ENCODE measurements at regions not wholly inside any gene's neighbourhood (a gene's known extent, or its start where the extent isn't known, plus 50 kb on each side); places are given as distances from the start of the nearest gene placed in this dataset.

DNA sequence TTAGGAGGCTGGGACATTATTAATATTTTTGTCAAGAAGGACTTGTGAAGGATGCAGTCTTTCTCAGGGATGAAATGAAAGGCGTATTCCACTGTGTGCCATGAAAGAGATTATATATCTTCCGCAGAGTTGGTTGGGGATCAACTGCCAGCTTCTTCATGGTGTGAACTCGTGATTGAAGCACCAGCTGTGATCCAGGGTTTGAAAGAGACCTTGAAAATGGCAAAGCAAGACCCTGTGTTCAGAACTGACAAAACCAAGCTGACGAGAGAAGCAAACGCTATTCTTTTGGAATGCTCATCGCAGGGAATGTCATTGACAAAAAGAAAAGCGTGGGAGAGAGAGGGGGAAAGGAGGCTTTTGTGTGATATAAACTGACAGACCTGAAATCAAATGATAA lies 263.9 kb upstream of the ZNF608 start:
- intact Hi-C loops (cut with micrococcal nuclease) = no loop called here
- no peaks in the 10 kb centered on the region for H3K36me3 Mint-ChIP-seq (ENCODE audit: low read depth)
- no peak overlapping the region for H3K27ac Mint-ChIP-seq
- H3K27me3 Mint-ChIP-seq (ENCODE audit: low read depth) = no peaks in the 10 kb centered on the region
- H3K4me3 Mint-ChIP-seq (ENCODE audit: low read depth) = no peak overlapping the region
- H3K4me1 Mint-ChIP-seq (ENCODE audit: low read depth) = no peaks in the 10 kb centered on the region
- no peak for DNase-seq (ENCODE audit: low spot score)
- H3K9me3 Mint-ChIP-seq = no peaks in the 10 kb centered on the region

DNA sequence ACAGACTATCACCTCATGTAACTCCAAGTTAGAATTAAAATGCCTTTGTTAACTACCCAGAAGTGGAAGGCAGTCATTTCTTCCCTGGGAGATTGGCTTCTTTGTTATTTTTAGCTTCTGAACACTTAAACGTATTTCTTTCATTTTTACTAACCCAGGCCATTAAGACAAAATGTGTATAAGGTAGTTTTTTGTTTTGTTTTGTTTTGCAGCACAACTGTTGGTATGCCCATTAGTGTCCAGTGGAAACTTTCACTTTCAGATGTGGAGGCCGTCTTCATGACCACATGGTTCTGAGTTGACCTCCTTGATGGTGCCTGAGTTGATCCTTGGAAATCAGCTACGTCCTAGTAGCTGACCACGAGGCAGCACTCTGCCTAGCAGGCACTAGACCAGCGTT lies 264.6 kb upstream of the ZNF608 start:
- no peaks in the 10 kb centered on the region for H3K36me3 Mint-ChIP-seq (ENCODE audit: low read depth)
- no peak overlapping the region for H3K27ac Mint-ChIP-seq

DNA sequence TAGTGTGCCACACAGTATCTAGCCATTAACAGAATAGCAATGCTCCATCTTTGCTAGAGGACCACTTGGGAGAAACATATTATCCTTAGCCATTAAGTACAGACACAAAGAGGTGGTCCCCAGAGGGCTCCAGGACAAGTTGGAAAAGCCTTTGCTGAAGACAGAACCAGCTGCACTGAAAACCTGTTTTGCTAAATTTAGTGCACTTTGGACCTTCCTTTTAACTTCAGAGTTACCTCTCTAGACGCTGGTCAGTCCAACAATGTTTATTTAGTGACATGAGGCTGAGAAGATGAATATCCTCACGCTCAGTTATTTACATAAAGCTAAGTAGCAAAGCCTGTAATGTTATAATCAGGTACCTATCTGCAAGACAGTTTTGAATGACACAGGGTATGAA lies 265.0 kb upstream of the ZNF608 start:
- intact Hi-C loops (cut with micrococcal nuclease) = no loop called here
- Mint-ChIP-seq H3K4me3 (ENCODE audit: low read depth) (no peak overlapping the region), H3K36me3 (ENCODE audit: low read depth) (no peaks in the 10 kb centered on the region), H3K27ac (no peak overlapping the region), H3K4me1 (ENCODE audit: low read depth) (no peaks in the 10 kb centered on the region), H3K27me3 (ENCODE audit: low read depth) (no peaks in the 10 kb centered on the region), H3K9me3 (no peaks in the 10 kb centered on the region)
- no peak for DNase-seq (ENCODE audit: low spot score)

More for the DNA sequence above, 264.6 kb upstream of the ZNF608 start:
- Mint-ChIP-seq H3K4me1 (ENCODE audit: low read depth) (no peaks in the 10 kb centered on the region), H3K9me3 (no peaks in the 10 kb centered on the region), H3K4me3 (ENCODE audit: low read depth) (no peak overlapping the region), H3K27me3 (ENCODE audit: low read depth) (no peaks in the 10 kb centered on the region)
- intact Hi-C loops (cut with micrococcal nuclease) = no loop called here
- DNase-seq (ENCODE audit: low spot score) = no peak

DNA sequence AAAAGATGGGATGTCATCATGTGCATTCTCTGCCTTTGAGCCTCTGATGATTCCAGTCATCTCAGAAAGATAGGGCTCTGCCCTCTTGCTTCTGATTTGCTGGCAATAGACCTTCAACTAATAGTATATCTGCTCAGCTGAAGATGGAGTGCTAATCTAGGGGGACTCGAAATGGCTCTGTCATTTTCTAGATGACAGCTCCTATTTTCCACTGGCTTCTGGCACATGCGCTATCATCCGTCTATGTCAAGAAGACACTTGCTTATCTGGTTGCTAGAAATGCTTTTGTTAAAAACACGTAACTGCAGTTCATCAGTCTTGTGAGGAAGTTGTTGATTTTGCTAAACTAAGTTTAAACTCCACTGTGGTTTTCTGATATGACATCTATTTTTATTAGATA lies 265.5 kb upstream of the ZNF608 start:
- H3K27ac Mint-ChIP-seq = no peak overlapping the region
- H3K9me3 Mint-ChIP-seq = no peaks in the 10 kb centered on the region
- H3K27me3 Mint-ChIP-seq (ENCODE audit: low read depth) = no peaks in the 10 kb centered on the region
- intact Hi-C loops (cut with micrococcal nuclease) = no loop called here
- DNase-seq (ENCODE audit: low spot score) = no peak
- no peaks in the 10 kb centered on the region for H3K36me3 Mint-ChIP-seq (ENCODE audit: low read depth)
- no peaks in the 10 kb centered on the region for H3K4me1 Mint-ChIP-seq (ENCODE audit: low read depth)
- H3K4me3 Mint-ChIP-seq (ENCODE audit: low read depth) = no peak overlapping the region

DNA sequence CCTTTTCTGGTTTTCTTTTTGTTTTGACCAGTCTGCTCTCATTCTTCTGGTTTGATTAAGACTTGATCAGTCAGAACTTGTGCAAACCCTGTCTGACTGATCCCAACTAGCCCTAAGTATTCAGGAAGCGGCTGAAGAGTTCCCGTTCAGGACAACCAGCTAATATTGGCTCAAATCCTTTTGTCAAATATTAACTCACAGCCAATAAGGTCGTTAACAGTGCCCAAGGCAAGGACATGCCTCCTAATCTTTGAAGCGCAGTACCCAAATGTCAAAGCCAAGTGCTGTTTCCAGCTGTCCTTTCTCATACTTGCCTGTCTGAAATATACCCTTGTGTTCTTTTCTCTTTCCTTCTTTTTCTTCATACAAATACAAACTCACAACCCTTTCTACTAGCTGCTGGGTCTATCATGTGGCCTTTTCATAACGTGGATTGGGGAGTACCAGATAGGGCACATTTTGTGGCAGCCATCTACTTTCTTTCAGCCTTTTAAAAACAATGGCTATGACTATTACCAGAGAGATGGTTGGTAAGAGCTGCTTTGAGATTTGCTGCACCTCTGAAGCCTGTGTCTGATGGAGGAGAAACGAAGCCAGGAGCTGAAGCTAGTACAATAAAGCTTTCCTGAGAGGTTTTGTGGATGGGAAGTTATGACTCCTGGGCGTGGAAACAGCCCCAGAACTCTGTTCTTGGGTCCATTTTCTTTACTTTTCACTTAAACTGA lies 266.4 kb upstream of the ZNF608 start:
- Mint-ChIP-seq H3K27me3 (ENCODE audit: low read depth) (no peaks in the 10 kb centered on the region), H3K27ac (no peak overlapping the region), H3K9me3 (no peaks in the 10 kb centered on the region), H3K4me1 (ENCODE audit: low read depth) (no peaks in the 10 kb centered on the region), H3K4me3 (ENCODE audit: low read depth) (no peak overlapping the region), H3K36me3 (ENCODE audit: low read depth) (no peaks in the 10 kb centered on the region)
- intact Hi-C loops (cut with micrococcal nuclease) = no loop called here
- DNase-seq (ENCODE audit: low spot score) = no peak

DNA sequence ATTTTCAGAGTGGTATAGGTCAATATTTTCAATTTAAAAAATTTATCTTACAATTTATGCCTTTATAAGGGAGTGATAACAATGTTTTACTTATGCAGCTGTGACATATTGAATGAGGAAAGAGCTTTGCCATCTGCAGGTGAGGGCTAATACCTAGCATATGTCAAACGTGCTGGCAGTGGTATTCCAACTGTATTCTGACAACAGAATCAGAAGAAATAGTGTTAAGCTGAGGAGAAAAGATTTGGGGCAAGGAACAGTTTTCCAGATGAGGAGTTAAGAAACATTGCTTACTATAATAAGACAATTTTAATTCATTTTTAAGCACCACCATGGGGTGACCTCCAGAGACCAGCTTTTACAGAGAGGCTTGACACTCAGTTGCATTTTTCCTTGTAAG lies 267.8 kb upstream of the ZNF608 start:
- no peaks in the 10 kb centered on the region for H3K9me3 Mint-ChIP-seq
- H3K36me3 Mint-ChIP-seq (ENCODE audit: low read depth) = no peaks in the 10 kb centered on the region

DNA sequence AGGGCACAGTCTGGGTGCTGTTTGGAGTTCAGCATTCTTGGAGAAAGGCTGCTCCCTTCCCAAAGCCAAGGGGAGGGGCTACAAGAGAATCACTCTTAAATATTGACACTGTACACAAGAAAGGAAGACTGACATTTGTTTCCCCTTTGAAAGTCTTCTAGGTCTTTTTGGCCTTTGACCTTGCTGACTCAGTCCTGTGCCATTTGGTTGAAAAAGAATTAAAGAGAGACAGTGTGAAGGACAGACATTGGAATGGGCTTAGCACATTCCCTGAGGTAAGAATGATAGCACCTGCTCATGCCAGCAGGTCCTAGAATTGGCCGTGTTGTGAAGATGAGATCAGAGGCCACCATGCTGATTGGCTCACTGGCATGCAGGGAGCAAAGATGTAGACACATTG lies 271.4 kb upstream of the ZNF608 start:
- DNase-seq (ENCODE audit: low spot score) = no peak
- Mint-ChIP-seq H3K4me3 (ENCODE audit: low read depth) (no peak overlapping the region), H3K27ac (no peak overlapping the region), H3K4me1 (ENCODE audit: low read depth) (no peaks in the 10 kb centered on the region), H3K36me3 (ENCODE audit: low read depth) (no peaks in the 10 kb centered on the region), H3K27me3 (ENCODE audit: low read depth) (no peaks in the 10 kb centered on the region), H3K9me3 (no peaks in the 10 kb centered on the region)
- intact Hi-C loops (cut with micrococcal nuclease) = no loop called here

More for the DNA sequence above, 267.8 kb upstream of the ZNF608 start:
- no peaks in the 10 kb centered on the region for H3K4me1 Mint-ChIP-seq (ENCODE audit: low read depth)
- DNase-seq (ENCODE audit: low spot score) = no peak
- H3K27ac Mint-ChIP-seq = no peak overlapping the region
- no peak overlapping the region for H3K4me3 Mint-ChIP-seq (ENCODE audit: low read depth)
- H3K27me3 Mint-ChIP-seq (ENCODE audit: low read depth) = no peaks in the 10 kb centered on the region
- intact Hi-C loops (cut with micrococcal nuclease) = no loop called here

DNA sequence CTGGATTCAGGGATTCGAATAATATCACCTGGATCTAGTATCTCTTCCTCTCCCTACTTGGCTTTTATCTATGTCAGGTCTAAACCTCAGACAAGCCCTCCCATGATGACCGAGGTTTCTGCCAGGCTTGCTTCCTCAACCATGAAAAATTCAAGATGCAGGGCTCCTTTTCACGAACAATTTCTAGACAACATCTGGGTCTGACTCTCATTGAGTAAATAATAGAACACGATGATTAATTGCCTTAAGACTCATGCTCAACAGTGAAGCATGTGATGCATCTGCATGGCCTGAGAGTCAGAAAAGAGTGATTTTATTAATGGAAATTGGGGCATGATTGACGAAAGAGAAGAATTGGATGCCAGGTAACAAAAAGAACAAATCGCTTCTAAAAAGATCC lies 277.2 kb upstream of the ZNF608 start:
- intact Hi-C loops (cut with micrococcal nuclease) = no loop called here
- H3K36me3 Mint-ChIP-seq (ENCODE audit: low read depth) = no peaks in the 10 kb centered on the region
- H3K4me3 Mint-ChIP-seq (ENCODE audit: low read depth) = no peak overlapping the region
- H3K4me1 Mint-ChIP-seq (ENCODE audit: low read depth) = no peaks in the 10 kb centered on the region
- DNase-seq (ENCODE audit: low spot score) = no peak
- no peak overlapping the region for H3K27ac Mint-ChIP-seq
- no peaks in the 10 kb centered on the region for H3K27me3 Mint-ChIP-seq (ENCODE audit: low read depth)
- H3K9me3 Mint-ChIP-seq = no peaks in the 10 kb centered on the region

DNA sequence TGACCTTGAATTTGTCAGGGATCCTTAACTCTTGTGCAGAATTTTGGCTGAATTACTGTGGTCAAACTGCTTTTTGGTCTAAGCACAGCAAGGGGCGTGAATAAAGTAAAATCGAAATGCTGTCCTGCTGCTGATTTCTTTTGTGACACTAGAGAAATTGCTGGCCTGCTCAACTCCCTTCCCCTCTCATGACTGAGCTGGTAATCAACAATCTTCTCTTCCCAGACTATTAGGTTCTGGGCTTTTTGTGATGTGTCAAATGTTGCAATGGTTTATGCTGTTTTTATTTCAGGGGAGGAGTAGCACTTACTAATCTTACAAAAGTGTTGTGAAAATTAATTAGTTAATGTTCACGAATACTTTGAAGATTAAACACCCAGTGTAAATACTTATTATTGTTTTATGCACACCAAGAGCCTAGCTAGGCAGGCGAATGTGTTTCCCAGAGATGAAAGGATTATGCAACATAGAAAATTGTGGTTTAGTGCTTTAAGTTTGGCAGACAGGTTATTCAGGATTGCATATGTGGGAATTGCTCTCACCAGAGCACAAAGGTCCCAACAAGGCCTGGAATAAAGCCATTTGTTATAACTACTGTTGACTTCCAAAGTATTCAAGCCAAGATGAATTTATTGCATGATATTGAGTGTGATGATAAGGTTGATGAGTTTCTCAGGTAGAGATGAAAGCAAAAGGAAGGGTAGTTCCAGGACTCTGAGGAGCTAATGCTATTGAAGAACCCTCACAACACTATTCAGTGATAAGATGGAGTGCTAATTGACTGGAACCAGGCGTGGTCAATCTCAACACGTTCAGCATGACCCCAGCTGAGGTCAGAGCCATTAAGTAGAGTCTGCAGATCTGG lies 280.7 kb upstream of the ZNF608 start:
- no peaks in the 10 kb centered on the region for H3K4me1 Mint-ChIP-seq (ENCODE audit: low read depth)
- no peaks in the 10 kb centered on the region for H3K27me3 Mint-ChIP-seq (ENCODE audit: low read depth)
- intact Hi-C loops (cut with micrococcal nuclease) = no loop called here
- no peaks in the 10 kb centered on the region for H3K36me3 Mint-ChIP-seq (ENCODE audit: low read depth)
- no peak for DNase-seq (ENCODE audit: low spot score)
- H3K4me3 Mint-ChIP-seq (ENCODE audit: low read depth) = no peak overlapping the region
- H3K27ac Mint-ChIP-seq = no peak overlapping the region
- no peaks in the 10 kb centered on the region for H3K9me3 Mint-ChIP-seq

DNA sequence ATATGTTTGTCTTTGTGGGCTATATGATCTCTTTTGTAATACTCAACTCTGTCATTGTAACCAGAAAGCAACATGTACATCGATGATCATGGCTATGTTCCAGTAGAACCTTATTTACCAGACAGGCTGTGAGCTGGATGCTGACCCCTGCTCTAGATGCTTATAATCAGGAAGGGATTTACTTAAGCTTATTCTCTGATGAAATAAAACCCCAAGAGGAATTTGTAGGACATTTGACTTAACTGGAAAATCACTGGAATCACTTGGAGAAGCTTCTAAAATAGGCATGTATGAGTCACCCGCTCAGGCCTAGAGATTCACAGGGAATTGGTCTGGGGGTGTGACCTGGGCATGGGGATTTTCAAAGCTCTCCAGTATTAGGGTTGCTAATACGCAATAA lies 285.8 kb upstream of the ZNF608 start:
- intact Hi-C loops (cut with micrococcal nuclease) = no loop called here
- peaks cover 3% of the 10 kb centered on the region for H3K9me3 Mint-ChIP-seq
- no peak overlapping the region for H3K27ac Mint-ChIP-seq
- H3K36me3 Mint-ChIP-seq (ENCODE audit: low read depth) = no peaks in the 10 kb centered on the region
- no peaks in the 10 kb centered on the region for H3K4me1 Mint-ChIP-seq (ENCODE audit: low read depth)
- no peaks in the 10 kb centered on the region for H3K27me3 Mint-ChIP-seq (ENCODE audit: low read depth)
- no peak overlapping the region for H3K4me3 Mint-ChIP-seq (ENCODE audit: low read depth)
- DNase-seq (ENCODE audit: low spot score) = no peak

DNA sequence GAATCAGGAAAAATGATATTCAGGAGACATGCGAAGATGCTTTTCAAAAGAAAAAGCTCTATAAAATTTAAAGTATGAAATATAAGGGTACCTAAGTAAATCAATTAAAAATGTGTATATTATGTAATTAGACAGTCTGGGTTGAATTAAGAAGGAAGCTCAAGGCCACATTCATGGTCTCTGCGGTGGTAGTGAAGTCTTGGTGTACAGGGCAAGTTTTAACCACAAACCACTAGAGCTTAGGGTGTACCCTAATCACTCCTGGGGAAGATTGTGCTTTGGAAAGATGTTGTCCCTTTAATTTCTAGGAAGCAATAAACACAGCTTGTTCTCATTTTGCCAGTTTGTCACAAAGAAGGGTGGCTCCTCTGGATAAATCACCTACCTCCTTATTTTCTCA lies 287.2 kb upstream of the ZNF608 start:
- Mint-ChIP-seq H3K27me3 (ENCODE audit: low read depth) (no peaks in the 10 kb centered on the region), H3K4me1 (ENCODE audit: low read depth) (no peaks in the 10 kb centered on the region), H3K9me3 (peaks cover 7% of the 10 kb centered on the region), H3K27ac (no peak overlapping the region), H3K4me3 (ENCODE audit: low read depth) (no peak overlapping the region), H3K36me3 (ENCODE audit: low read depth) (no peaks in the 10 kb centered on the region)
- DNase-seq (ENCODE audit: low spot score) = no peak
- intact Hi-C loops (cut with micrococcal nuclease) = no loop called here

DNA sequence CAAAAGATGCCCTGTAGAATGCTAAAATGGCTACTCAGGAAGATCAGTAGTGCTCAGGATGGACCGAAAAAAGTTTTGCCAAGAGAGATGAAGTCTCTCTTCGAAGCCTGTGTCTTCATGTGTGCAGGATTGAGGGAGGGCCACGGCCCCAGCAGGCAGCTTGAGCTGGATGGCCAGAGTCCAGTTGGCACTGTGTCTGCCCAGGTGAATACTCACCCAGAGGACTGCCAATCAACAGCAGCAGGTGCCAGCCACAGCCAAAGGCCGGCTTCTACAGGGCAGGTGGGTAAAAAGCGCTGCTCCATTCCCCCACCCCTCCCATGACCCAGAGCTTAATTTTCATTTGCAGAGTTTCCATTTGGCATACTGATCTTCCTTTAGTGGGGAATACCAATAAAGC lies 287.9 kb upstream of the ZNF608 start:
- Mint-ChIP-seq H3K27me3 (ENCODE audit: low read depth) (no peaks in the 10 kb centered on the region), H3K36me3 (ENCODE audit: low read depth) (no peaks in the 10 kb centered on the region), H3K27ac (no peak overlapping the region), H3K9me3 (peaks cover 7% of the 10 kb centered on the region), H3K4me1 (ENCODE audit: low read depth) (no peaks in the 10 kb centered on the region), H3K4me3 (ENCODE audit: low read depth) (no peak overlapping the region)
- intact Hi-C loops (cut with micrococcal nuclease) = no loop called here
- DNase-seq (ENCODE audit: low spot score) = no peak

DNA sequence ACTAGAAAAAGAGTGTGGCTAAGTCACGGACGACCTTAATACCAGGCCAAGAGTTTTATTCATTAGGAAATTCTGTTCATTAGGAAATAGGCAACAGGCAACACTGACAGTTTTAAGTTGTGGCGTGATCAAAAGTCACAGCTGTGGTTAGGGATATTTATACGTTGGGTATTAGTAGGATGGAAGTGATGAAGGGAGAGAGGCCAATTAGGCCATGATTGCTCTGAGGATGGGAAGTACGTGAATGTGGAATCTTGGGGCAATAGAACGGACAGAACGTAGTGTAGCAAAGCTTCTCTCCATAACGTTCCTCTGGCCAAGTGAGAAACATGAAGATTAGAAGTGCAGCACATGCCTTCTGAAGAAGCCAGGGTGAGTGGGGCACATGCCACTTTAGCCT lies 290.1 kb upstream of the ZNF608 start:
- DNase-seq (ENCODE audit: low spot score) = no peak
- Mint-ChIP-seq H3K4me3 (ENCODE audit: low read depth) (no peak overlapping the region), H3K27ac (no peak overlapping the region), H3K9me3 (peaks cover 7% of the 10 kb centered on the region), H3K36me3 (ENCODE audit: low read depth) (no peaks in the 10 kb centered on the region), H3K4me1 (ENCODE audit: low read depth) (no peaks in the 10 kb centered on the region), H3K27me3 (ENCODE audit: low read depth) (no peaks in the 10 kb centered on the region)
- intact Hi-C loops (cut with micrococcal nuclease) = no loop called here

All from activated T-helper 2 cell treated with anti-CD3 and anti-CD28 coated beads, Interferon-gamma antibody, Interleukin-2, Interleukin-4, amounts not matched to agents 10 μg/mL and 5 μg/mL and 100 μg/mL, durations not matched to agents 14 hours and 24 hours and 36 hours (primary cell).